Mesodermal cell (in vitro differentiated cells): ENCODE measurements at regions not wholly inside any gene's neighbourhood (a gene's known extent, or its start where the extent isn't known, plus 50 kb on each side); places are given as distances from the start of the nearest gene placed in this dataset.
A peak's percentile ranks its signal among the peaks of the same experiment; 100 is the strongest.
"Not testable (repeated sequence)": the region's sequence is repeated elsewhere in the genome, so short reads cannot be mapped to it uniquely, and the experiment has no call there.

ENCODE experiments used
- H3K27ac ChIP-seq: 2 replicates; pipeline ENCODE4 v1.7.0; 2013; ENCODE audit warnings: mild to moderate bottlenecking, low read depth, low read length, moderate library complexity; ENCODE audit not compliant: severe bottlenecking
- H3K36me3 ChIP-seq: 2 replicates; pipeline ENCODE4 v1.7.1; 2013; ENCODE audit warnings: mild to moderate bottlenecking, low read length, moderate library complexity; ENCODE audit not compliant: control insufficient read depth, insufficient read depth
- H3K4me1 ChIP-seq: one replicate; pipeline ENCODE4 v1.7.1; 2013; ENCODE audit warnings: mild to moderate bottlenecking, low read length; ENCODE audit not compliant: insufficient read depth, control insufficient read depth, poor library complexity, severe bottlenecking
- H3K4me3 ChIP-seq: 2 replicates; pipeline ENCODE4 v1.7.0; 2013; ENCODE audit warnings: low read length, control low read depth, mild to moderate bottlenecking; ENCODE audit not compliant: insufficient read depth, poor library complexity, severe bottlenecking; ENCODE audit errors: extremely low read depth
- H3K9me3 ChIP-seq: 2 replicates; pipeline ENCODE4 v1.7.1; 2013; ENCODE audit warnings: mild to moderate bottlenecking, low read length, moderate library complexity; ENCODE audit not compliant: control insufficient read depth
- WGBS, 2 experiments: methylation state at CpG; one replicate each; pipeline ENCODE4 v1.1.5; 2013; ENCODE audit warnings: missing lambda C conversion rate in 2 of 2; ENCODE audit not compliant: insufficient coverage in 2 of 2; 5-methylcytosine and 5-hydroxymethylcytosine counted together

DNA sequence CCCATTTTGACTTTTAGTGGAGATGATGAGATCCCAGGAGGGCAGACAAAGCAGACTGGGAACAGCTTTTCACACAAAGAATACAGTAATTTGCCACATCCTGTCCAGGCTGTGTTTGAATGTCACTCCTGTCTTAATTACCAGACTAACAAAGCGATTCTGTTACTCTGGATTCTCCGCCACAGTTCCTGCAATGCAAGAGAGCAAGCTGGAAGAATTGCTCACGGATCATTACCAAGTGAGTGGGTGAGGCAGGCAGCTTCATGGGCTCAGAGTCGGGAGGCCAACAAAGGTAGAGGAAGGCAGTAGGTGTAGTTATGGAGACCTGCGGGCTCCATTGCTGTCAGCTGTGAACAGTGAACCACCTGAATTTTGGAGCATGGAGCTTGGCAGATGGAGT, 250.5 kb upstream of the ATP5MC3 start:
- Histone ChIP-seq H3K4me1 (no peaks in the 10 kb centered on the region), H3K27ac (peak overlapping the region; percentile 65), H3K36me3 (no peaks in the 10 kb centered on the region), H3K4me3 (no peak overlapping the region), H3K9me3 (no peaks in the 10 kb centered on the region)
- 70 to 80% methylated on average over 5 of the region's 5 CpGs for WGBS, 2 experiments

DNA sequence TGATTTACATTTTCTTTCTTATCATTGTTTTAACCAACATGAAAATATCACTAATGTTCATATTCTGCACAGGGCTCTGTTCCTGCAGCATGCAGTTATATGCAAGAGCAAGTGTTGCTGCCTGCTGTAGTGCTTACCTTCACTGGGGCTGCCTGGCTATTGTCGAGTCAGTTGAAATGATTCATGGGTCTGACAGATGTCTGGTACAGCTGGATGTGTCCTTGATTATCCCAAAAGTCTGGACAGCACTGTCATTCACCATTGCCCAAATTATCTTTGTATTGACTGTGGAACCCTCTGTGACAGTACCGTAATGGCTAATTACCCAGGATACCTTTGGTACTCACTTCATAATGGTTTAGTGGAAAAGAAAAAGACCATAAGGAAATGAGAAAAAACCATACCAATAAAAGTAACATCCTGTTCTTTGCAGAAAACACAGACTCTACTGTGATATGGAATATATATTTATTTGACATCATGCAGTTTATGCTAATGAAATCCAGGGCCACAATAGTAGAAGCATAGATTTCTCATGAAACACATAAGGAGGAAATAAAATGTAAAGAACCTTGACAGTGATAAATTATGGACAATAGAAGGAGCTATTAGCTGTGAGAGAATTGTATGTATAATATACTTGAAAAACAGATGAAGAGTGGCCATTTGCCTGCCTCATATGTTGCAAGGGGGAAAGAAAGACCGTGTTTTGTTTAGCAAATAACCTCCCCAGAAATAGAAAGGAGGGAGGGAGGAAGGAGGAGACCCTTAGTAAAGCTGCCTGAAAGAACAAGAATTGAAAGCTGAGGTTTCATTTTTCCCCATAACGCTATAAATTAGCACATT, 249.8 kb upstream of the ATP5MC3 start:
- no peak overlapping the region for H3K4me3 ChIP-seq
- H3K9me3 ChIP-seq: no peaks in the 10 kb centered on the region
- H3K27ac ChIP-seq: peak overlapping the region; percentile 65
- no peaks in the 10 kb centered on the region for H3K36me3 ChIP-seq
- WGBS, 2 experiments: 75% methylated on average over 1 of the region's 4 CpGs; no CpG with 5 or more reads in 1 of the 2 experiments
- no peaks in the 10 kb centered on the region for H3K4me1 ChIP-seq

DNA sequence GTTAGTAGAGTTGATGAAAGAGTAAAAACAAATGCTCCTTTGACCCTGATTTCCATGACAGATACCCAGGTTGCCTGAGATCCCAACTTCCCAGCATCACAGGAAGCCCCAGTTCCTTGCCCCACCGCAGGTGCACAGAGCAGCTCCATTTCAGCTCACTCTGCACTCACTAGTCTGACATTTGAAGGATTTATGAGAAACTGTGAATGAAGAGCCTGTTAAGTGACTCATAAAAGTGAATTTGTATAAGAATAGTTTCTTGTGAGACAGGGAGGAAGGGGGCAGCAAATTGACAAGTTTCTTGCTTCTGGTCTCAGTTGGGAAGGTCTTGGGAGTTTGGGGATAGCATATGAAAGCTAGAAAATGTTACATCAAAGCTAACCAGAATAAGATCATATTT, 248.7 kb upstream of the ATP5MC3 start:
- H3K4me1 ChIP-seq: no peaks in the 10 kb centered on the region
- no peaks in the 10 kb centered on the region for H3K9me3 ChIP-seq
- H3K4me3 ChIP-seq: no peak overlapping the region
- H3K27ac ChIP-seq: no peak overlapping the region
- WGBS, 2 experiments: 60% methylated on average over 1 of the region's 1 CpG; no CpG with 5 or more reads in 1 of the 2 experiments
- no peaks in the 10 kb centered on the region for H3K36me3 ChIP-seq

DNA sequence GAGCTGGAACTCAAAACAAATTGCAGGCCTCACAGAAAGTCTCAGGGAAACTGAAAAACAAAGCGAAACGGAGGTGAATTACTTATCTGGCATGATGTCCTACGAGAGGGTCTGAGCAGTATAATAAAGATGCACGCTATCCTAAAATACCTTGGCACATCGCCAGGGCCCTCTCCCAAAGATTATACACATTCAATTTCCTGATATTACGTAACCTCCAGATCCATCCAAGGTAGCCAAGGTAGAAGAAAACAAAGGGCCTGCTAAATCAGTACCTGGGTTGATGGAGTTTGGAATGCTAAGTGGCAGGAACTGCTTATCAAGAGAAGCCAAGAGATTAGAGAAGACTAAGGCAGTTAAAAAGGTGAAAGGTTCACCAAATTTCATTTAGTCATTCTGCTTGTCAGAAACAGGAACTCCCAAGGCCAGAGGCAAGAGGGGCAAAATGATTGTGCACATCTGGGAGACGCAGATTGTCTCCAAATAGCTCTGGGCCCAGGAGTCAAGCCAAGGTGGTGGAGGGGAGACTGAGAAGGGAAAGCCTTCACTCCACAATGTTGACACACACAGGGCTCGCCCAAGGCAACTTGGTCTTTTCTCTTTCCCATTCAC, 236.8 kb upstream of the ATP5MC3 start:
- no peaks in the 10 kb centered on the region for H3K9me3 ChIP-seq
- H3K27ac ChIP-seq: no peak overlapping the region
- H3K36me3 ChIP-seq: no peaks in the 10 kb centered on the region
- H3K4me3 ChIP-seq: no peak overlapping the region
- no peaks in the 10 kb centered on the region for H3K4me1 ChIP-seq
- WGBS, 2 experiments: 90 to 100% methylated on average over 2 to 3 of the region's 8 CpGs

DNA sequence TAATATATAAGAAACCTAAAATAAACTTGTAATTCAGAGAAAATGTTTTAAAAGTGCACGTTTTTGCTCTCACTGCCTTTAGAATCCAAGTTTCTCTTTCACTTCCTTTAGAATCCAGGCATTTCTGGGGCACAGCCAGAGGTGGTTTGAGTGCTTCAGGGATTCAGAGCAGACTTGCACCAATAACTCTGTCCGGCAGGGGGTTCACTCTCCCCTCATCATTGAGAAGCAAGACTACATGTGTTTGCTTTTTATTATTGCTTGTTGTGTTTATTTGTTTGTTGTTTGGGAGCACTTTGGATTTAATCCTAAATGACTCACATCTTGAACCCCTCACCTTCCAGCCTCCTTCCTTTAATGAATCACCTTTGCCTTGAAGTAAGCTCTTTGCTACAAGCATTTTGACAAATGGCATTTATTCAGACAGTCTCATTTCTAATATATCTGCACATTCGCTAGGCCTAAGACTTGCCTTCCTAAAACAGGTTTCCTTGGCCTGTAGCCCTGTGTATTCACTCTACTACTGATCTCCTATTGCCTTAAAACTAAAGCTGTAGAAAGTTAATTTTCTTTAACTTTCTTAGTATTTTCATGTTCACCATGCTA, 233.5 kb upstream of the ATP5MC3 start:
- no peaks in the 10 kb centered on the region for H3K36me3 ChIP-seq
- H3K4me1 ChIP-seq: no peaks in the 10 kb centered on the region
- H3K27ac ChIP-seq: no peak overlapping the region
- H3K4me3 ChIP-seq: no peak overlapping the region
- WGBS, 2 experiments: 50% methylated on average over 2 of the region's 3 CpGs; no CpG with 5 or more reads in 1 of the 2 experiments
- no peaks in the 10 kb centered on the region for H3K9me3 ChIP-seq

DNA sequence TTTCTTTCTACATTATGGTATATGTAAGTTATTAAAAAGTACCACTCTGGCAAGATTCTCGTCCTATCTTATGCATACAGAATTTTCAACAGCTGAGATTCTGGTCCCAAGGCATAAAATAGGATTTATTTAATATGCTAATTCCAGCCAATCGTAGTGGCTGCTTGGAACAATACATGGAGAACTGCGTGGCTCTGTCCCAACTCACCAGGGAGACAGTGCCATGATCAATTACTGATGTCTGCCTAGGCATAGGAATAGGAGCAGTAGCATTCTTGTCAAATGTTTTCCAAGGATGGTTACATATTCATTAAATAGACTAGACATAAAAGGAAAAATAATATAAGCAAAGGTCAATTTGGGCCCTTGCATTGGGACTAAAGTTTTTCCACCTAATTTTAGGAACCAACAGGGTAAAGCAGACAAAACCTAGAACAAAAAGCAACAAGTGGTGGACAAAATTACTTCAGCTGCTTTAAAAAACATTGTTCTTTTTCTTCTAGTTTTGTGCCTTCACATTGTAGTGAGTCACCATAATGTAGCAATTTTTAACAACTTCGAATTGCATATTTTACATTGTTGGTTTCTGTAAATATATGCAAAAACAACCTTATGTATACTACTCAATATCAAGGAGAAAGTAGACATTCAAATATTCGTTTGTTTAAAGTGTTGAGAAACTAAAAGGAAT, 232.8 kb upstream of the ATP5MC3 start:
- Histone ChIP-seq H3K36me3 (no peaks in the 10 kb centered on the region), H3K27ac (no peak overlapping the region), H3K4me1 (no peaks in the 10 kb centered on the region), H3K9me3 (no peaks in the 10 kb centered on the region), H3K4me3 (no peak overlapping the region)
- WGBS, 2 experiments: 60 to 65% methylated on average over 2 of the region's 5 CpGs

DNA sequence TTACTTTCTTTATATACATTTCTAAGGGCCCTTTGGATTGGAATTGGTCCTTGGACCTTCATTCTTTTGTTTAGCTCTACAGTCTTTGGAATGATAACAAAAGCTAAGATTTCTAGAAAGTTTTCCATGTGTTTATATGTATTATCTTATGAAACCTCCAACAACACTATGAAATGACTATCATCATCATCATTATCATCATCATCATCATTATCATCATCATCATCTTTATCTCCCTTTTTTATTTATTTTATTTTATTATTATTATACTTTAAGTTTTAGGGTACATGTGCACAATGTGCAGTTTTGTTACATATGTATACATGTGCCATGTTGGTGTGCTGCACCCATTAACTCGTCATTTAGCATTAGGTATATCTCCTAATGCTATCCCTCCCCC, 229.4 kb upstream of the ATP5MC3 start:
- WGBS, 2 experiments: no CpG with 5 or more reads among the region's 1 CpG
- H3K9me3 ChIP-seq, H3K4me3 ChIP-seq, H3K36me3 ChIP-seq, H3K4me1 ChIP-seq, H3K27ac ChIP-seq: not testable (repeated sequence)

DNA sequence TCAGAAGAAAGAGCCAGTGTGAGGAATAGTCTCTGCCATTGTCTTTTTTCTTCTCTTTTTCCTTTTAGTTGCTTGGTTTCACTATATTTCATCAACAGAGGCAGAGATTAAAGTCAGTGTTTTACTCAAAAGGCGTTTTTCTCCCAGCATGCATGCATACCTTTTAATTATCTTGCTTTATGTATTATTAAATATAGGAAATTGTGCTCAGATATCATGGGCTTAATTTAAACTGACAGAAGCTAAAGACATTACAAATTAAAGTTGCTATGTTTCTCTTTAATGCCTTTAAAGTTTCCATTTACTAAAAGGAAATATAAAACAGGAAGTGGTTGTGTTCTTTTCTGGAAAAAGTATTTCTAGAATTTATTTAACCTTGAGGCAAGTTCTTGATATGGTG, 223.3 kb upstream of the ATP5MC3 start:
- Histone ChIP-seq H3K4me3 (no peak overlapping the region), H3K36me3 (no peaks in the 10 kb centered on the region), H3K9me3 (no peaks in the 10 kb centered on the region), H3K27ac (no peak overlapping the region), H3K4me1 (no peaks in the 10 kb centered on the region)
- no CpG with 5 or more reads among the region's 1 CpG for WGBS, 2 experiments

DNA sequence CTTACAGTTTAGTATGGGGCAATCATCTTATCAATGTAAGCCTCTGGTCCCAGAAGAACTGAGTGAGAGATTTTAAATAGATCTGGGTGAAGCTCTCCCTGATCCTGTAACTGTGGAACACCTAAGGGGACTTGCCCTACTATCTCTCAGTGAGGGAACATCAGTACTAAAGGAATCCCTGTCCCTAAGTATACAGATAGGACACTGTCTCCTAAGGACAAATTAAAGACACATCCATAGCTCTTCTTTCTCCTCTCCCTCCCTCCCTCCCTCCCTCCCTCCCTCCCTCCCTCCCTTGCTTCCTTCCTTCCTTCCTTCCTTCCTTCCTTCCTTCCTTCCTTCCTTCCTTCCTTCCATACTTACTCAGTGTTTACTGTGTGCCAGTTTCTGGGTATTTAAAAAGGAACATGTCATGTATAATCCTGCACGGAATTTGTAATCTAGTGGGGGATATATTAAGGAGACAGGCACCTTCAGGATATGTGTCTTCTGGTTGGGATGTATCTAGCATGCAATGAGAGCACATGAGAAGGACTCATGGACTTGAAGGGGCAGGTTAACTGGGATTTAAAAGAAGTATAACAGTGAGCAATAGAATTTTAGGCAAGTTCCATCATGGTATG, 222.2 kb upstream of the ATP5MC3 start:
- WGBS, 2 experiments: 100% methylated on average over 1 of the region's 1 CpG
- H3K4me1 ChIP-seq: no peaks in the 10 kb centered on the region
- no peaks in the 10 kb centered on the region for H3K36me3 ChIP-seq
- H3K4me3 ChIP-seq: no peak overlapping the region
- H3K9me3 ChIP-seq: no peaks in the 10 kb centered on the region
- no peak overlapping the region for H3K27ac ChIP-seq

DNA sequence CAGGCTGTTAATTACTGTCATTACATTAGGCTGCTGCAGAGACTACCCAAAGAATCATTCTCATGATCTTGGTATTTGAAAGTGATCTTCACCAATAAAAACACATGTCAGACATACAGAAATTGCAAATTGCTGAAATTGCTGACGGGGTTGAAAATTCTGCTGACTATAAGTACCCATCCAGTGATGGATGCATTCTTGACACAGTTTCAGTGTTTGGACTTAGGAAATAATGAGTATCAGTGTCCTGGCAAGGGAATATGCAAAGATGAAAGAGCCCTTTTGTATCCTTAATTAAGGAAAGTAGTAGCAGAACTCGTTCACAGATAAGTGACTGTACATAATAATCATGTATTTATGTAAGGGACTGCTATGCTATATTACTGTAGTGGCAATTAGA, 221.1 kb upstream of the ATP5MC3 start:
- no peaks in the 10 kb centered on the region for H3K9me3 ChIP-seq
- no peaks in the 10 kb centered on the region for H3K36me3 ChIP-seq
- 60% methylated on average over 1 of the region's 2 CpGs; no CpG with 5 or more reads in 1 of the 2 experiments for WGBS, 2 experiments
- no peak overlapping the region for H3K4me3 ChIP-seq
- no peak overlapping the region for H3K27ac ChIP-seq
- no peaks in the 10 kb centered on the region for H3K4me1 ChIP-seq
